ENCODE measurements at regions not wholly inside any gene's neighbourhood (a gene's known extent, or its start where the extent isn't known, plus 50 kb on each side); places are given as distances from the start of the nearest gene placed in this dataset.
A peak's percentile ranks its signal among the peaks of the same experiment; 100 is the strongest.
"Not testable (repeated sequence)": the region's sequence is repeated elsewhere in the genome, so short reads cannot be mapped to it uniquely, and the experiment has no call there.

DNA sequence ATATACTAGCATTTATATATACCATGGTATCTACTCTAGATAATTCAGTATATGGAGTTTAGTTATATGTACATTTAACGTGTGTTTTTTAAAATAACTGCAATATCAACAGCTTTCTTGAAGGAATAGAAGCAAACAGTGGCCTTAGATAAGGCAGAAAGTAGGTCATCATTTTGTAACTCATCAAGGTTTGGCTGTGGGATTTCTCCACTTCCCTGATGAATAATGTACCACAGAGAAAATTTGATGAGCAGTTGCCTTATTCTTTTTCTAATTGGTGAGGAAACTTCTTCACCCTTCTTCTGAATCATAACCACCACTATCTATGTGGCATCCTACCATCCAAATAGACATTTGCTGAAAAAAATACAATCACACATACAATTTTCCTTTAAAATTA, 590.2 kb upstream of the SPRY2 start (continued):
- no peak for TF ChIP-seq NR2C1 (IDR thresholded peaks at IDR 0.05)
- no peak for TF ChIP-seq ZNF592 (IDR thresholded peaks at IDR 0.05)
- TF ChIP-seq LARP7 (IDR thresholded peaks at IDR 0.05), result no peak

DNA sequence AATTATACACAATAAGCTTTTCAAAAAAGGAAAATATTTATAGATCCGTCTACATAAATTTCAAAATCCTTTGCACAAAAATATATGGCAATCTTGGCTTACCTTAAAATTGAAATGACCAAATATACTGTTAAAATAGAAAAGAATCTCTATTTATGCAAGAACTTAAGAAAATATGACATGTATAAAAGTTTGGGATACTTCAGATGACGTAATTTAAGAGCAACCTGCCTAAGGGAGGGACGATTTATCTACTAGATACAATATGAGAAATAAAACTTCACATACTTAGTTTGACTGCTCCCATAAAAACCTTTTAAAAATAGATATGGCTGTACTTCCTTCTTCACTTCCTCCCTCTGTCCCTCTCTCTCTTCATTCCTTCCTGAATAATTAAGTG, 587.3 kb upstream of the SPRY2 start:
- Histone ChIP-seq H3K36me3 (ENCODE audit: control insufficient read depth in 2 of 2, insufficient read depth in 2 of 2, low read length in 1 of 2) (no peaks in the 10 kb centered on the region), H3K79me2 (ENCODE audit: control insufficient read depth, insufficient read depth, low read length) (no peaks in the 10 kb centered on the region), H3K4me1 (ENCODE audit: control insufficient read depth, insufficient read depth, low read length) (no peaks in the 10 kb centered on the region), H3K27me3 (replicated peaks in 1 of 2; ENCODE audit: control insufficient read depth in 2 of 2, insufficient read depth in 2 of 2, low read length in 1 of 2) (no peaks in the 10 kb centered on the region), H3K4me3 (no peak overlapping the region), H3K9me3 (replicated peaks; ENCODE audit: control insufficient read depth, insufficient read depth, low read length) (no peaks in the 10 kb centered on the region), H3K27ac (ENCODE audit: control insufficient read depth, insufficient read depth) (no peak overlapping the region), H3K9ac (ENCODE audit: control insufficient read depth, insufficient read depth, low read length) (no peak overlapping the region), H3K4me2 (ENCODE audit: control insufficient read depth, insufficient read depth) (no peak overlapping the region), H2AFZ (ENCODE audit: control insufficient read depth, low read depth, low read length) (no peak overlapping the region), H4K20me1 (ENCODE audit: control insufficient read depth, insufficient read depth) (no peaks in the 10 kb centered on the region)
- ChIA-PET SMC1A (ENCODE audit: uncharacterized antibody, unreplicated experiment) (interaction anchor here (1.1 to 1.9 kb wide), 3 partner anchors 44 to 585 kb away, joined by 3 to 4 read pairs (median 4); no protein-coding TSS in a partner anchor), CTCF (interaction anchor here (0.9 to 1.2 kb wide), 2 partner anchors 28 to 50 kb away, joined by 3 read pairs; no protein-coding TSS in a partner anchor), RAD21 (ENCODE audit: unreplicated experiment) (interaction anchor here (0.6 kb wide), 1 partner anchor 568 kb away, joined by 3 read pairs; no protein-coding TSS in a partner anchor), POLR2A (no interaction called here)
- FAIRE-seq (no peak), DNase-seq (ENCODE audit: low read depth, low spot score) (no peak), ATAC-seq (no peak)
- in situ Hi-C loops (cut with MboI), result no loop called here
- BruUV-seq (replicated peaks), result no TSS peak
- TF ChIP-seq SPI1 (IDR thresholded peaks at IDR 0.05; ENCODE audit: borderline replicate concordance, insufficient read depth, low read depth, low read length) (no peak), ATF7 (IDR thresholded peaks at IDR 0.05; ENCODE audit: low read depth) (peak; percentile 27; the same call in 1 of the 2 replicates), TCF7 (IDR thresholded peaks at IDR 0.05; ENCODE audit: borderline replicate concordance) (no peak), SREBF2 (IDR thresholded peaks at IDR 0.05; ENCODE audit: low read length) (no peak)
- WGBS (ENCODE audit: insufficient coverage, insufficient replicate concordance, low lambda C conversion rate, missing lambda C conversion rate), result 4% methylated on average over 3 of the region's 3 CpGs
- intact Hi-C loops (cut with micrococcal nuclease; ENCODE audit: unreplicated experiment), result no loop called here

DNA sequence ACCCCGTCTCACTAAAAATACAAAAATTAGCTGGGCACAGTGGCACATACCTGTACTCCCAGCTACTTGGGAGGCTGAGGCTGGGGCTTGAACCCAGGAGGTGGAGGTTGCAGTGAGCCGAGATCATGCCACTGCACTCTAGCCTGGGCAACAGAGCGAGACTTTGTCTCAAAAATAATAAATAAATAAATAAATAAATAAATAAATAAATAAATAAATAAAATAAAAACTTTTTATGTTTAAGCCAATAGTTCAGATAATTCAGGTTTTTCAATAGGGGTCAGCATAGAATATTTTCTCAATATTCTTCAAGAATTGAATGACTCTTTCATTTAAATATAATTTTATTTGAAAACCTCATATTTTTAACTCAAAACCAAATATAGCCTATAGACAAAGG, 585.1 kb upstream of the SPRY2 start:
- H3K79me2 ChIP-seq (ENCODE audit: control insufficient read depth, insufficient read depth, low read length); DNase-seq (ENCODE audit: low read depth, low spot score); BruUV-seq (replicated peaks); CTCF ChIA-PET; FAIRE-seq; H3K4me3 ChIP-seq; RAD21 ChIA-PET (ENCODE audit: unreplicated experiment); intact Hi-C loops (cut with micrococcal nuclease; ENCODE audit: unreplicated experiment); H3K9ac ChIP-seq (ENCODE audit: control insufficient read depth, insufficient read depth, low read length); H3K4me2 ChIP-seq (ENCODE audit: control insufficient read depth, insufficient read depth); H4K20me1 ChIP-seq (ENCODE audit: control insufficient read depth, insufficient read depth); ATAC-seq; in situ Hi-C loops (cut with MboI); POLR2A ChIA-PET; H3K27me3 ChIP-seq (replicated peaks in 1 of 2; ENCODE audit: control insufficient read depth in 2 of 2, insufficient read depth in 2 of 2, low read length in 1 of 2); H3K9me3 ChIP-seq (replicated peaks; ENCODE audit: control insufficient read depth, insufficient read depth, low read length); H3K27ac ChIP-seq (ENCODE audit: control insufficient read depth, insufficient read depth); H3K4me1 ChIP-seq (ENCODE audit: control insufficient read depth, insufficient read depth, low read length); H3K36me3 ChIP-seq (ENCODE audit: control insufficient read depth in 2 of 2, insufficient read depth in 2 of 2, low read length in 1 of 2); H2AFZ ChIP-seq (ENCODE audit: control insufficient read depth, low read depth, low read length): not testable (repeated sequence)
- SMC1A ChIA-PET (ENCODE audit: uncharacterized antibody, unreplicated experiment), result interaction anchor here (0.6 to 0.7 kb wide), 2 partner anchors 14 to 574 kb away, joined by 3 read pairs; no protein-coding TSS in a partner anchor
- 0% methylated on average over 3 of the region's 3 CpGs for WGBS (ENCODE audit: insufficient coverage, insufficient replicate concordance, low lambda C conversion rate, missing lambda C conversion rate)

All from GM12878 (cell line).